ENCODE measurements at regions not wholly inside any gene's neighbourhood (a gene's known extent, or its start where the extent isn't known, plus 50 kb on each side); places are given as distances from the start of the nearest gene placed in this dataset.
A peak's percentile ranks its signal among the peaks of the same experiment; 100 is the strongest.

DNA sequence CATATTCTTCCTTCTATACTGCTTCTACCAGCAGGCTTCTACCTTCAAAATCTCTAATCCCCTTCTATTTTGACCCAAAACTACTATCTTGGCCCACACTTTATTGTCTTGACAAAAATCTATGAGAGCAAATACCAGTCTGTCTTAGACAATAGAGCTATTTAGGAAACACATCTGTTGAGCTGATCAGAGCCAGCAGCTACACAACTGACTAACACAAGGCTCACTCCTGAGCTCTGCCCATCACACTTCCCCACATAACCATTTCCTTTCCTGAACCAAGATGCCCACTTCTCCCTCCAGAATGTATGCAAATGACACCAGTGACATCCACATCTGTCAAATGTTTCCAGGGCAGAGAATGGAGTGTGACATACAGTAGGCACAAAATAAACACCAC lies 293.9 kb upstream of the HSFY2 start:
- ATAC-seq (ENCODE audit: low read depth) (no peak), DNase-seq (ENCODE audit: low spot score) (no peak)
- H3K4me3 ChIP-seq (ENCODE audit: severe bottlenecking), result no peak overlapping the region
- TF ChIP-seq, protein P1, sequence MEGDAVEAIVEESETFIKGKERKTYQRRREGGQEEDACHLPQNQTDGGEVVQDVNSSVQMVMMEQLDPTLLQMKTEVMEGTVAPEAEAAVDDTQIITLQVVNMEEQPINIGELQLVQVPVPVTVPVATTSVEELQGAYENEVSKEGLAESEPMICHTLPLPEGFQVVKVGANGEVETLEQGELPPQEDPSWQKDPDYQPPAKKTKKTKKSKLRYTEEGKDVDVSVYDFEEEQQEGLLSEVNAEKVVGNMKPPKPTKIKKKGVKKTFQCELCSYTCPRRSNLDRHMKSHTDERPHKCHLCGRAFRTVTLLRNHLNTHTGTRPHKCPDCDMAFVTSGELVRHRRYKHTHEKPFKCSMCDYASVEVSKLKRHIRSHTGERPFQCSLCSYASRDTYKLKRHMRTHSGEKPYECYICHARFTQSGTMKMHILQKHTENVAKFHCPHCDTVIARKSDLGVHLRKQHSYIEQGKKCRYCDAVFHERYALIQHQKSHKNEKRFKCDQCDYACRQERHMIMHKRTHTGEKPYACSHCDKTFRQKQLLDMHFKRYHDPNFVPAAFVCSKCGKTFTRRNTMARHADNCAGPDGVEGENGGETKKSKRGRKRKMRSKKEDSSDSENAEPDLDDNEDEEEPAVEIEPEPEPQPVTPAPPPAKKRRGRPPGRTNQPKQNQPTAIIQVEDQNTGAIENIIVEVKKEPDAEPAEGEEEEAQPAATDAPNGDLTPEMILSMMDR (IDR thresholded peaks at IDR 0.05; ENCODE audit: poor library complexity, severe bottlenecking), result no peak
- peaks cover 19% of the 10 kb centered on the region for H3K36me3 ChIP-seq (ENCODE audit: low read depth)
- no peaks in the 10 kb centered on the region for H3K27me3 ChIP-seq (ENCODE audit: insufficient read depth, poor library complexity, severe bottlenecking)
- H3K9me3 ChIP-seq (ENCODE audit: severe bottlenecking), result no peaks in the 10 kb centered on the region
- no peak overlapping the region for H3K27ac ChIP-seq (ENCODE audit: poor library complexity, severe bottlenecking)
- H3K4me1 ChIP-seq (ENCODE audit: insufficient read depth, poor library complexity, severe bottlenecking), result peaks cover 10% of the 10 kb centered on the region

DNA sequence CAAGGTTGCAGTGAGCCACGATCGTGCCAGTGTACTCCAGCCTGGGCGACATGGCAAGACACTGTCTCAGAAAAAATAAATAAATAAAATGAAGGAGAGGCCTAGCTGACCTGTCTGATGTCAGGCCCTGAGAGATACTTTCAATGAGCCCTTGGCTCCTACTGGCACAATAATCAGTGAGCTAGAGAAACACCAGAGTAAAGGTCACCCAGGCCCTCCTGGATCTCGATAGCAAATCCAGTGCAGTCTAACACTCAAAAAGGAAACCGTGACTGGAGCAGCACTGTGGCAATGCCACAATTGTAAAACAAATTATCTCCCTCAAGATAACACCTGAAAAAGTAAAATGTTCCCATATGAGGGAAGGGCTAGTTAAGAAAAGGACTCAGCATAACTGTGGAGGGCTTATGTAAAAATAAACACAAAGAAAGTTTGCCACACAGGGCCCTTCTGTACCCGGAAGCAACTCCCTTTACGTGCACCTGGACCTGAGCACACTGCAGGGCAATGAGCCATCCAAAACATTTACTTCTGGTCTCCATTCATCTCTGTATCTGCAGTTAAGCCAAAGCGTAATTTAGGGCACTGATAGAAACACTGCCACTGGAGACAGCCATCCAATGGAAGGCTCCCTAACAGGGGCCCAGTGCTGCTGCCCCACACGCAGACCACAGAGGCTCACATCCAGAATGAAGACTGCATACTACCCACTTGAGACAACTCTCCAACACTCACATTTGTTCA lies 293.1 kb upstream of the HSFY2 start:
- ATAC-seq (ENCODE audit: low read depth) (no peak), DNase-seq (ENCODE audit: low spot score) (no peak)
- H3K4me1 ChIP-seq (ENCODE audit: insufficient read depth, poor library complexity, severe bottlenecking), result peaks cover 10% of the 10 kb centered on the region
- TF ChIP-seq, protein P1 (IDR thresholded peaks at IDR 0.05; ENCODE audit: poor library complexity, severe bottlenecking), result no peak
- H3K9me3 ChIP-seq (ENCODE audit: severe bottlenecking), result no peaks in the 10 kb centered on the region
- H3K27me3 ChIP-seq (ENCODE audit: insufficient read depth, poor library complexity, severe bottlenecking), result no peaks in the 10 kb centered on the region
- no peak overlapping the region for H3K27ac ChIP-seq (ENCODE audit: poor library complexity, severe bottlenecking)
- no peak overlapping the region for H3K4me3 ChIP-seq (ENCODE audit: severe bottlenecking)
- H3K36me3 ChIP-seq (ENCODE audit: low read depth), result peaks cover 19% of the 10 kb centered on the region

DNA sequence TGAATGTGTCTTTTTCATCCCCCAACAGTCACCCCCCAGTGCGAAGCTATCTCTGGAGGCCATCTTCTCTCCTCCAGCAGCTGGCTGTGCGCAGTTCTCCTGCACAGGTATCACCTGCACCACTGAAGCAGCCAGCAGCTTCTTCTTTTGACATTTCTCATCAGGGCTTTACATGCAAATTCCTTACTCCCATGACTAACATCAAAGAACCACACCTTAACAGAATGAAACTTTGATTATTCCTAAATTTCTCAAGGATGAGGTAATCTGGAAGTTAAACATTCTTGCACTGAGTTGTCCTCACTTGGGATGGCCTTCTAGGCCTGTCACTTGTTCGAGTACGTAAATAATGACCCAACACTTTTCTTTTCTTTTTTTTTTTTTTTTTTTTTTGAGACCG lies 291.6 kb upstream of the HSFY2 start:
- H3K4me3 ChIP-seq (ENCODE audit: severe bottlenecking), result no peak overlapping the region
- peak; percentile 76 for ATAC-seq (ENCODE audit: low read depth)
- peaks cover 19% of the 10 kb centered on the region for H3K36me3 ChIP-seq (ENCODE audit: low read depth)
- peaks cover 10% of the 10 kb centered on the region for H3K4me1 ChIP-seq (ENCODE audit: insufficient read depth, poor library complexity, severe bottlenecking)
- no peak for DNase-seq (ENCODE audit: low spot score)
- H3K9me3 ChIP-seq (ENCODE audit: severe bottlenecking), result no peaks in the 10 kb centered on the region
- TF ChIP-seq, protein P1 (IDR thresholded peaks at IDR 0.05; ENCODE audit: poor library complexity, severe bottlenecking), result no peak
- no peaks in the 10 kb centered on the region for H3K27me3 ChIP-seq (ENCODE audit: insufficient read depth, poor library complexity, severe bottlenecking)
- no peak overlapping the region for H3K27ac ChIP-seq (ENCODE audit: poor library complexity, severe bottlenecking)

DNA sequence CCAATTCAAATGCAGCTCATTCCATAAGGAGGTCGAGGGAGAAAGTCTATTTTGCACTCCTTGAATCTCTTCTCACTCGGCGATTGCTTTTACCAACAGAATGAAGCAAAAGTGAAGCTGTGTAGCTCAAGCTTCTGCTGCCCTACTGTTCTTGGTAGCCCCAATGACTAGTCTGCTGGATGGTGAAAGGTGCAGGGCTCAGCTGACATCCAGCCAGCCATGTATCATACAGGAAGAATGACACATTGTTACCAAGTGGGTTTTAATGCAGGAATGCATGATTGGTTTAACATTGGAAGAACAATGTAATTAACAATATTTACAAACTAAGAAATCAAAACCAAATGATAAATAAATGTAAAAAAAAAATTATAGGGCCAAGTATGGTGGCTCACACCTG lies 286.2 kb upstream of the HSFY2 start:
- no peak overlapping the region for H3K4me3 ChIP-seq (ENCODE audit: severe bottlenecking)
- ATAC-seq (ENCODE audit: low read depth) (peak; percentile 95), DNase-seq (ENCODE audit: low spot score) (no peak)
- no peaks in the 10 kb centered on the region for H3K27me3 ChIP-seq (ENCODE audit: insufficient read depth, poor library complexity, severe bottlenecking)
- peaks cover 9% of the 10 kb centered on the region; the same call in 1 of the 2 replicates for H3K36me3 ChIP-seq (ENCODE audit: low read depth)
- TF ChIP-seq, protein P1 (IDR thresholded peaks at IDR 0.05; ENCODE audit: poor library complexity, severe bottlenecking), result no peak
- no peak overlapping the region for H3K27ac ChIP-seq (ENCODE audit: poor library complexity, severe bottlenecking)
- H3K4me1 ChIP-seq (ENCODE audit: insufficient read depth, poor library complexity, severe bottlenecking), result peaks cover 21% of the 10 kb centered on the region
- H3K9me3 ChIP-seq (ENCODE audit: severe bottlenecking), result no peaks in the 10 kb centered on the region

DNA sequence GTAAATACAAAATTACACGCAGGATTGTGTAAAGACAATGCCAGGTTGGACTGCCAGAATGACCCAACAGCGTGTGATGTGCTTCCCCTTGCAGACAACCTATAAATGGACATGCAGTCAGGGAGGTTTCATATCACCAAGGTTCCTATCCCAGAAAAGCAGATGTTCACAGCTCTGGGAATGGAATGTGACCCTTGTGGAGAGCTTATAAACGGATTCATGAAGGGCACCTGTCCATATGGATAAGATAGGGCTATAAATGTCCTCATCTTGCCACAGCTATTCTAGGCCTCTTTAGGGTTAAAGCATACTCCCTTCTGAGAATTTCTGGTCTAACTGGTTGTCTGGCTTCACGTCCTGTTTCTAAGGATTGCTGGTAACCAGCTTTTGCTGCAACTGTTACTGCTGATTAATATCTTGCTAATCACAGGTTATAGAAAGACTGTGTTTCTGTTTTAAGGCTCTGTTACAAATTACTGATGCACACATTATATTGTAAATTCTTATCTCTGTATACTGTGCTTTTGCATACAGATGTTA lies 285.4 kb upstream of the HSFY2 start:
- ATAC-seq (ENCODE audit: low read depth), result no peak
- no peaks in the 10 kb centered on the region for H3K27me3 ChIP-seq (ENCODE audit: insufficient read depth, poor library complexity, severe bottlenecking)
- H3K36me3 ChIP-seq (ENCODE audit: low read depth), result peaks cover 8% of the 10 kb centered on the region; the same call in 1 of the 2 replicates
- TF ChIP-seq, protein P1 (IDR thresholded peaks at IDR 0.05; ENCODE audit: poor library complexity, severe bottlenecking), result no peak
- no peak for DNase-seq (ENCODE audit: low spot score)
- H3K4me3 ChIP-seq (ENCODE audit: severe bottlenecking), result no peak overlapping the region
- no peak overlapping the region for H3K27ac ChIP-seq (ENCODE audit: poor library complexity, severe bottlenecking)
- peaks cover 25% of the 10 kb centered on the region for H3K4me1 ChIP-seq (ENCODE audit: insufficient read depth, poor library complexity, severe bottlenecking)
- no peaks in the 10 kb centered on the region for H3K9me3 ChIP-seq (ENCODE audit: severe bottlenecking)
